D341Med (cell line): ENCODE measurements at regions not wholly inside any gene's neighbourhood (a gene's known extent, or its start where the extent isn't known, plus 50 kb on each side); places are given as distances from the start of the nearest gene placed in this dataset.

Experiments used
- DNase-seq: peaks from one replicate; pipeline ENCODE4 v3.0.0; 2012; ENCODE audit warnings: low spot score

- no peak for DNase-seq
These were observed 391.1 kb upstream of the MEX3C start for GRCh38 chr18:51588616-51589015.

GRCh38 chr18:51593931-51594330, 396.4 kb upstream of the MEX3C start:
- DNase-seq: no peak

DNA sequence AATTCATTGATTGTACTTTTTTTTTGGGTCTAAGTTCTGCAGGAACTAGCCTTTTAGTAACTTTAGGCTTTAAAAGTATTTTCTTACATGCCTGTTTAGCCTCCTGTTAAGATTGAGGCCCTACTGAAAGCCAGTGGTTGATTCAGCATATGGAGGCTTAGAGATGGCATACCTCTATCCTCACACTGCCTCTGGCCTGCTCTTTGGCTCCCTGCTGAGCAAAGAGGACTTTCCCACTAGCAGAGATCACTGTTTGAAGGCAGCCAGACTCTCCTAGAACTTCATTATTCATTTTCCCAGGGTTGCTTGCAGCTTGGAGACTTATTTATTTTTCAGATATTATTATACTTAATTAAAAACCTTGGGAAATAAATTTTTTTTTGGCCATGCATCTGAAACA, 405.6 kb upstream of the MEX3C start:
- no peak for DNase-seq

- DNase-seq: no peak
These were observed 406.1 kb upstream of the MEX3C start for GRCh38 chr18:51603551-51603950.

GRCh38 chr18:51610481-51610880, 413.0 kb upstream of the MEX3C start:
- no peak for DNase-seq

DNA sequence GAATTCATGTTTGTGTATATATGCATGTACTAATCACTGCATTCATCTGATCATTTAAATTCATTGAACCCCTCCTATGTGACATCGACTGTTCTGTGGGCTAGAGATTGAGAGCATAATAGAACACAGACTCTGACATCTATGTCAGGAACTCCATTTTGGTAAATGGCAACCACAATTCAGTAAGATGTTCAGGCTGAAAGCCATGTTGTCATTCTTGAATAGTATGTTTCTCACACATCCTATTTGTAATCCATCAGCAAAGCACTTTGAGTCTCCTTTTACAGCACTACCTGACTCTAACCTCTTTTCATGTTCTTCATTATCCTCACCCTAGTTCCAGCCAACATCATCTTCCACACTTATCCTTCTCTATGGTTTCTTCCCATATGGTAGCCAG, 413.8 kb upstream of the MEX3C start:
- DNase-seq: no peak

DNA sequence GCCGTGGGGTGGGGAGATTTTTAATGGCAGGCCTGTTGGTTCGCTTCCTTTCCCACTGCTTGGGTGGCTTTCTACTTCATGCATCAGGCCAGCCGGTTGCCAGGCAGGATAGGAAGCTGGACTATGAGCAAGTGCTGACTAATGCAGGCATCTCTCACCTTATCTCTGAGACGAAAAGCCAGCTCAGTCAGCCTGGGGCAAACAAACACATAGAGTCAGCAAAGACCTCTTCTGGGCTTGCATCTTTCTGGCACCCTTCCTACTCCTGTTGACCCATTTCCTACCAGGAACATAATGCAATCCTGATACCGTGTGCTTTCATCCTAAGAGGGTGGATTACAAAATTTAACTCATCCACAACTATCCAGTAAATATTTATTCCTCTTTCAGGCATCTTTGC, 416.6 kb upstream of the MEX3C start:
- DNase-seq: no peak

- no peak for DNase-seq
These were observed 417.6 kb upstream of the MEX3C start for GRCh38 chr18:51614967-51615571.

- no peak for DNase-seq
These were observed 419.7 kb upstream of the MEX3C start for GRCh38 chr18:51617167-51617566.

DNA sequence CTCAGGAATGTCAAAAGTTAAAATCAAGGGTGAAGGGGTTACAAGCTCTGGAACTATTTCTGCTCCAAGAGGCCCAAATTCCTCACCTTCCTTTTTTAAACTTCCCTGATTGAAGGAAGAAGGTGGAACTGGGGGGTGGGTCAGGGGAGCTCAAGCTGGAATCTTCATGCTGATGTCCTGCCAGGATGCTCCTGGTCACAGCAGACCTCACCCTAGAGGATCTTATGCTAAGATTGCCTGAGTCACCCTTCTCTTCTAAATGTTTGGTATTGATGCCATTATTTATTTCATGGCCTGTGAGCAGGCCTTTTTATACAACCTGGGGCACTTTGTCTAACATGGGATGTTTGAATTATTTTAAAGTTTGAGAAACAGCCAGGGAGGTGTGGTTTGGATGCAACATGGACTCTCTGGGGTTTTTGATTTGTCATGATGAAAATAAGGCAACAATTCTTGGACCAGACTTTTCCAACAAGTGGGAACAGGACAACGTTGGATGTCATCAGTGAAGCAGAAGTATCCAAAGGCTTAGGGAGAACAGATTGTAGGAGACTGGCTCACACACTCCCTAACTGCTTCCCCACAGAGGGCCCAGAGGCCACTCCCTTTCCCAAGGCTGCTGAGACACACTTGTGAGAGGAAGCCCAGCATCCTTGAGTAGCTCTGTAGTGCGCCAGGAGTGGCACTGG, 420.2 kb upstream of the MEX3C start:
- no peak for DNase-seq

GRCh38 chr18:51619283-51619682, 421.8 kb upstream of the MEX3C start:
- no peak for DNase-seq

- DNase-seq: peak; percentile 82
These were observed 423.8 kb upstream of the MEX3C start for GRCh38 chr18:51621113-51621863.

DNA sequence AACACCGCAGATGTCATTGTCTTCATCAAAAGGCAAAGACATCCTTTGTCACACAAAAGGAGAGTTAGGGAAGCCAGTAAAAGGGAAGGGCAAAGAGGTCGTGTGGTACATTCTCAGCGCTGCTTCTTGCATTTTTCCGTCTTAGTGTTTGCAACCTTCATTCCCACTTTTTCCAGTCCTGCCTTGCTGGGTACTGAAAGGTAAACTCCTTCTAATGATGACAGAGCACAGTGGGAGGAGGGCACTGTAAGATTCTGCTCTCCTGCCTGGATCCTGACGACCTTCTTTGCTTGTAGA, 424.3 kb upstream of the MEX3C start:
- no peak for DNase-seq

DNA sequence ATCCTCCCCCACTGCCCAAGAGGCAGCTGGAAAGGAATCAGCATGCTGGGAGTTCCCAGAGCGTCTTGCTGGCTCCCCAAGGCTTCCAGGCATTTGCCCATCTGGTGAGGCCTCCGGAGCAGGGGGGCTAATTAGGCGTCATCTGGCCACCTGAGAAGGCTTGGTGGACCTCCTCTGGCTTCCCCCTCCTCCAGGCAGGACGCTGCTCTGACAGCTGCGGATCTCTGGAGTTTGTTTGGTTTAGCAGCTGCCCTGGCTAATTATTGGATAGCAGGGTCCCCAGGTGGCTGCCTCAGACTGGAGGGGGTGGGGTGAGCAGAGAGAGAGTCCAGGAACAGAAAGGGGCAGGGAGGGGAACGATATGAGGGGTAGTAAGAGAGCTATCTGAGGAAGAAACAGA, 425.2 kb upstream of the MEX3C start:
- DNase-seq: peak; percentile 79

DNA sequence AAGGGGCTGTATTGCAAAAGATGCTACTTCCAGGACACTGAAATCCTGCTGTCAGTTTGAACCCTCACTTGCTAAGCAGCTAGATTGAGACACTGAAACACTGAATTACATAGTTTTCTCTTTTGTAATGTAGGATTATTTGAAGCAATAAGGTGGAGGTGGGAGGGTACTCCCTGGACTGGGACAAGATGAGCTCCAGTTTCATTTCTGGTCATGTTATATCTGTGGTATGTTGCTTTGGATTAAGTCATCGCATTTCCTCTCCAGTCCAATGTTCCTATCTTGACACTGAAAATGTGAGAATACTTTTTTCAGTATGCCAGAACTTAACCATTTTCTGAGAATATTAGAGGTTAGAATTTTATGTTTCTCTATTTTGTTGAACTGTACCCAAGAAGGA, 426.2 kb upstream of the MEX3C start:
- no peak for DNase-seq

DNA sequence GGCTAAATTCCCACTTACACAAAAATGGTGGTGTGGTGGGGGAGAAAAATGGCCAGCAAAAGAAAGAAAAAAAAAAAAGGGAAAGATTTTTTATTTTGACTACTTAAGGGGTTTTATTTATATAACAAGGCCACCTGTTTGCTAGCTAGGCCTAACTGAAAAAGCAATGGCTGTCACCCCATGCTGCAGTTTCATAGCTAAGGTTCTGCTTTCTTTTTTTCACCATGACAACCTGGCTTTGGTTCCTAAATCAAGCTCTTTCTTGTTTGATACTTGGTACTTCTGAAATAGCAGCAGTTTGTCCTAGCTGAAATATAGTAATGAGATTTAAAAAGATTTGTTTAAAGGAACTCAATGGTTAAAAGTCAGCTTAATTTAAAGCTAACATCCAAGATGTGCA, 433.2 kb upstream of the MEX3C start:
- no peak for DNase-seq

- no peak for DNase-seq
These were observed 440.4 kb upstream of the MEX3C start for GRCh38 chr18:51637881-51638280.

DNA sequence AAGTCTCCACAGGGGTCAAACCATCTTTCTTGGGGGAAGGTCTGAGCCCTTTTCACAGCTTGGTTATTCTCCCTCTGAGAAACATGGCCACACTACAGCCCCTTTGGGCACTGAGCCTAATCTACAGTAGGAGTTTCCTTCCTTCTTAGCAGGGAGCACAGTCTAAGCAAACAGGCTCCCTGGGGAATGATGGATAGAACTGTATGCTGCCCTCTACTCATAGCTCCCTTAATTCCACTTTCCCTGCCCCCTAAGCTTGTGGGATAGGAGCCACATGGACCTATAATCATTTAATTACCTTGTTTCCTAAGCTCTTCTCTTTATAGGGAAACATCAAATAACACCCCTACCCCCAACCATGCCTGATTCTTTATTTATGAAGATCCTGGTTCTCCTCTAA, 442.1 kb upstream of the MEX3C start:
- DNase-seq: peak; percentile 74

GRCh38 chr18:51643483-51643882, 446.0 kb upstream of the MEX3C start:
- DNase-seq: peak; percentile 61

- DNase-seq: no peak
These were observed 448.1 kb upstream of the MEX3C start for GRCh38 chr18:51645607-51646006.

GRCh38 chr18:51647346-51647745, 449.9 kb upstream of the MEX3C start:
- DNase-seq: no peak

DNA sequence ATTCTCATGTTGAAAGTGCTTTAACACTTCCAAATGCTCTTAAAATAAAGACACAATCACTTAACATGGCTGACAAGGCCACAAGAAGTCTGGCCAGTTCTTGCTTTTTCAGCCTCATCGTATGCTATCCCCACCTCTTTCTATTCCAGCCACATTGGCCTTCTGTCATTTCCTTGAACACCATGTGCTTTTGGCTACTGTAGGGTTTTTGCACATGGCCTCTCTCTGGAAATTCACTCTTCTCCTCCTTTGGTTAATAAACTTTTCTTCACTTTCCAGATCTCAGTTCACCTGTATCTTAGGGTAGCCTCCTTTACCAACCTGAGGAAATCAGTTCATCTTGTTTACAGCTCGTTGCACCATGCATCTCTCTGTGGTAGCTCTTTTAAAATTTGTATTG, 450.5 kb upstream of the MEX3C start:
- no peak for DNase-seq

DNA sequence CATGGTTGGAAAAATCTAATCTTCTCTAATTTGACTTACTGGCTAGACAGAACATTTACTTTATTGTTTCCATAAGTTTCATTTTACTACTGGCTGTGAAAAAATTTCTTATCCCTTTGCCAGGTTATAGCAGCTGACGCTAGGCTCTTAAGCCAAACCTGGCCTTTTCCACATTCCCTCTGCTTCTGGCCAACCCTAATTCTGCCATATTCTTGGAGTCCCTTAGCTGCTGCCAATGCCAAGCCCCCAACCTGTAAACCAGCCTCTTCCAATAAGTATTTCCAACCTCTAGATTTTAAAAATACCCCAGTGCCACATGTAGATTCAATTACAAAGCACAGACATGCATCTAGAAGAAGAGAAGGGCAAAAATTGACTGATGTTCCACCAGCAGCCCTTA, 452.3 kb upstream of the MEX3C start:
- DNase-seq: no peak

GRCh38 chr18:51651761-51652160, 454.3 kb upstream of the MEX3C start:
- DNase-seq: no peak
